ENCODE measurements at regions not wholly inside any gene's neighbourhood (a gene's known extent, or its start where the extent isn't known, plus 50 kb on each side); places are given as distances from the start of the nearest gene placed in this dataset.
"Not testable (repeated sequence)": the region's sequence is repeated elsewhere in the genome, so short reads cannot be mapped to it uniquely, and the experiment has no call there.

- not testable (repeated sequence) for DNase-seq
Observed at GRCh38 chr17:16840219-16840618, 131.7 kb downstream of the TNFRSF13B start.

DNA sequence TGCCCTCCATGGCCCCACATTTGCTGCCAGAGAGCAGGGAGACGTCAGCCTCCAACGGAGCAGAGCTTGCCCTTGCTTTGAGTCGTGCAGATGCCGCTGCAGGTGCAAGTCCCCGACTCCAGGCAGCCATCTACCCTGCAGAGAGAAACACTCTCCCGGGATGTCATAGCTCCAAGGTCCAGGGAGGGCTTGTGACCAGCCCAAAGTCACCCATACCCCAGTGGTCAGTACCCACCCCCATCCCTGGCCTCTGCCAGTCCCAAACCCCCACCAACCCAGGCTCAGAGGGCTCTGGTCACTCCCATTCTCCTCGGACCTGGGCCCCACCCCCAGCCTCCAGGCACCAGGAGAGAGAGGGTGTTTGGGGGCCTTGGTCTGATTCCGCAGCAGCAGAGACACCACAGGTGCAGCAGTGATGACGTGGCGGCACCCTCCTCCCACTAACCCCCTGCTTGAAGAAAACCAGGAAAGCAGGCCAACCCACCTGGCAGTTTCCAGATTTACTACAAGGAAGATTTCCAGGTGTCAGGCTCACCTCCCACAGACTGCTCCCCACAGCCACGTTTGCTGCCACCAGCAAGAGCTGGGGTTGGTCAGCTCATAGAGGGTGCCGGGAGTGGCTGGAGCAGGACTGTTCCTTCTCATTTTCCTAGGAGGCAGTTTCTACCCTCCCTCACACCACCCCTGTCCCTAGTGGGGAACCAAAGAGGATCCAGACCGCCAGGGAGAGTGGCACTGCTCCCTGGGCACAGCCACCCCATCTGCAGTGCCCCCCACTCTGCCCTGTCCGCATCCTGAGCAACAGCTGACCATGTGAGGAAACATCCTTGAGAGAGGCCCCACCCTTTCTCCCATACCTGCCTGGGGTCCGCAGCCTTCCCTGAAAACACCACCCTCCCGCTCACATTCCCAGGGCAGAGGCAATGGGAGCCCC lies 132.4 kb downstream of the TNFRSF13B start:
- not testable (repeated sequence) for DNase-seq

DNA sequence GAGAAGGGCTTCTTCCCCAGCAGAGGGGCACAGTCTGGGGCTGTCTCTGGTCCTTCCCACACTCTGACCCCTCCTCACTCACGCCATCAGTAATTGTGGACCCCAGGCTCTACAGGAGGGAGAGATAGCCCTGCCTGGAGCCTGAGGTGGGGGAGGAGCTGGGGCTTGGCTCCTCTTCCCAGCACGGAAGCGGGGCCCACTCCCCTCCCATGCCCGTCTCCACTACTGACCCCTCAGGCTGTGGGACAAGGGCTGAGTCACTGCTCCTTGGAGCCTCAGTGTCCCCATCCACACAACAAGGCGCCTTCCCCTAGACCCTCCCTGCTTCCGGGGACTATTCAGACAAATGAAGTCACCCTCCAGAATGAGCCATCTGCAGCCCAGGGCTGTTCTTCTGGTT lies 133.1 kb downstream of the TNFRSF13B start:
- not testable (repeated sequence) for DNase-seq

- DNase-seq = not testable (repeated sequence)
Observed at GRCh38 chr17:16838287-16838686, 133.6 kb downstream of the TNFRSF13B start.

GRCh38 chr17:16837468-16838266 lies 134.3 kb downstream of the TNFRSF13B start:
- DNase-seq = not testable (repeated sequence)

DNA sequence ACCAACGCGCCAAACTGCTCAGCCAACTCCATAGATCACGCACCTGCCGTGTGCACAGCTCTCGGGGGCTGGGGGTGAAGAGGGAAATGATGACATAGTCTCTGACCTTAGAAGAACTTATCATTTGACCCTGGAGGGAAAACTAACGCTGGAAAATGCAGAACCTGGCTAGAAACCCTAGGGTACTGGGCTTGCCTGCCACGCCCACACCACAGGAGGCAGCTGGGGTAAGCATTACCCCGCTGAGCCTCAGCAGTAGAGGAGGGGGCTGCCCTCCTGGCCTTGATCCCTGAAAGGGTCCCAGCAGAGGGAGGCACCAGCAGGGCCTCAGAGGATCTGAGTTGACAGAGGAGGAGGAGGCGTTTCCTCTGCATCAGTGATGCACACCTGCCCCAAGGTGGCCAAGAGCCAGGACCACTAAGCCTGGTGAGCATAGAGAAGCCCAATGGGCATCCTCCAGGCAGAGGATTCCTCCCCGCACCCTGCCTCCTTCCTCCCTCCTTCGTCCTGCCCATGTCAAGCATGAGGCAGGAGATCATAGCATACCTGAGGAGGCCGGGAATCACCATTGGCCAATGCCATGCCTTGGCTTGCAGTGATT lies 135.5 kb downstream of the TNFRSF13B start:
- DNase-seq = not testable (repeated sequence)

- DNase-seq = not testable (repeated sequence)
Observed at GRCh38 chr17:16833517-16833916, 138.4 kb downstream of the TNFRSF13B start.

DNA sequence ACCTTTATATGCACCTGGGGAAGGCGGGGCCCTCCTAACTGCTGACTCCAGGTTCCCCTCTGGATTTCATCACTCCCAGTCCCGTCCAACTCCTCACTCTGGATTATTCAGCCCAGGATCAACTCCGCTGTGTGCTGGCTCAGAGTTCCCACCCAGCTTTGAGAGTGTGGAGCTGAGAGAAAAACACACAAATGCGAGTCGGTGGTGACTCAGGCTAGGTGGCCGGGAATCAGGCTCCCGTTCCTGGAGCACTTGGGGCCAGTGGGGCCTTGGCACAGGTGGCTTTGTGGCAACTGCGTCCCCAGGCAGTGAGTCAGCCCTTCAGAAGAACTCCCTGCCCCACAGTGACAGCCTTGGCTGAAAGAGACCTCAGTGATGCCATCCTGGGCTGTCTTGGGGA lies 139.1 kb downstream of the TNFRSF13B start:
- not testable (repeated sequence) for DNase-seq

GRCh38 chr17:16832206-16832605 lies 139.7 kb downstream of the TNFRSF13B start:
- not testable (repeated sequence) for DNase-seq

DNA sequence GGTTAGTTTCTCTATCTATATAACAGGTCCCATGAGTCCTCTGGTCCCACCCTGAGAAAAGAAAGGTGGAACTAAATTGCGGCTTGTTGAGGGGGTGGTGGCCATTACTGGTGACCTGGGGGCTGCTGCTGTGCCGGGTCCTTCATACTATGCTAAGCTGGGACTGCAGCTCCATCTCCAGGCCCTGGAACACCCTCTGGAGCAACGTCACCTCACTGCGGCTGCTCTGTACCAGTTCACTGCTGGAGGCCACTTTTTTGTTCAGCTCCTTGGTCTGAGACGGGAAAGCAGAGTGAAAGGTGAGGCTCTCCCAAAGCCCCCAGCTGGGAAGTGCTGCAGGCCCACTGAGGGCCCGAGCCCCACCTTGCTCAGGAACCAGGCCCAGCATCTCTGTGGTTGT lies 140.7 kb downstream of the CCDC144A start:
- not testable (repeated sequence) for DNase-seq

DNA sequence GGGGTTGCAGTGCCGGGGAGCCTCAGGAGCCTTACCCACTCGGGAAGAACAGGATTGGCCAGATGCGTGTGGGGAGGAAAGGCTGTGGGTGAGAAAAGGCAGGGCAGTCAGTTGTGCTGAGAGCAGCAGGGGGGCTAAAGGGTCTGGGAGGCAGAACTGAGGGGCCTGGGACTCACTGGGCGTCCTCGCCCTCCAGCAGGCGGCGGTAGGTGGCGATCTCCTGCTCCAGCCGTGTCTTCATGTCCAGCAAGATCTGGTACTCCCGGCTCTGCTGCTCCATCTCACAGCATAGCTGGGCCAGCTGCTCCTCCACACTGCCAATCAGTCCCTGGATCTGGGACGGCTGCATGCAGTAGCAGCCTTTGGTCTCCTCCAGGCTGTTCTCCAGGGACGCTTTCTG lies 140.2 kb downstream of the CCDC144A start:
- not testable (repeated sequence) for DNase-seq
